GM12878 (cell line): ENCODE measurements at regions not wholly inside any gene's neighbourhood (a gene's known extent, or its start where the extent isn't known, plus 50 kb on each side); places are given as distances from the start of the nearest gene placed in this dataset.

ENCODE experiments used
- BRCA1 ChIP-seq: IDR thresholded peaks from 2 replicates; pipeline ENCODE4 v1.6.1; 2011; ENCODE audit warnings: low read depth, low read length, improper control_type of control experiment
- CEBPB ChIP-seq, 2 experiments: fragments of 150-350 bp in 1 of 2; IDR thresholded peaks; 2 replicates each; pipeline ENCODE4 v1.6.1; 2012 to 2014; ENCODE audit warnings: low read depth in 2 of 2, low read length in 2 of 2, borderline replicate concordance in 1 of 2, inconsistent platforms in 1 of 2
- CHD1 ChIP-seq: IDR thresholded peaks from 2 replicates; pipeline ENCODE4 v1.6.1; 2012; ENCODE audit warnings: low read depth, low read length, improper control_type of control experiment
- ESRRA ChIP-seq: IDR thresholded peaks from 2 replicates; pipeline ENCODE4 v1.6.1; 2012; ENCODE audit warnings: mild to moderate bottlenecking, low read length, improper control_type of control experiment
- EZH2 ChIP-seq: IDR thresholded peaks from 2 replicates; pipeline ENCODE4 v1.6.1; 2012; ENCODE audit warnings: low read depth, mild to moderate bottlenecking, control low read depth, inconsistent platforms, low read length, borderline replicate concordance; ENCODE audit not compliant: control insufficient read depth
- NFYB ChIP-seq: IDR thresholded peaks from 2 replicates; pipeline ENCODE4 v1.6.1; 2011; ENCODE audit warnings: low read depth, mild to moderate bottlenecking, low read length, improper control_type of control experiment, moderate library complexity; ENCODE audit not compliant: insufficient read depth
- POLR2A ChIP-seq: IDR thresholded peaks from 2 replicates; pipeline ENCODE4 v1.6.1; 2011; ENCODE audit warnings: low read depth, mild to moderate bottlenecking, low read length
- RCOR1 ChIP-seq: conservative IDR thresholded peaks from 2 replicates; pipeline ENCODE4 v1.6.1; 2012; ENCODE audit warnings: low read depth, low read length, improper control_type of control experiment
- ZNF592 ChIP-seq: fragments of 450-650 bp; IDR thresholded peaks from 2 replicates; pipeline ENCODE4 v1.6.1; 2017; ENCODE audit warnings: mild to moderate bottlenecking, moderate library complexity

GRCh38 chr1:37305108-37305507 lies 169.3 kb upstream of the ZC3H12A start:
- TF ChIP-seq CEBPB (IDR thresholded peaks at IDR 0.05; ENCODE audit: borderline replicate concordance in 1 of 2, low read depth in 2 of 2, low read length in 2 of 2), result no peak
- TF ChIP-seq ESRRA, result no peak
- no peak for TF ChIP-seq CHD1
- TF ChIP-seq NFYB, result no peak
- no peak for TF ChIP-seq BRCA1
- no peak for TF ChIP-seq POLR2A
- no peak for TF ChIP-seq RCOR1
- TF ChIP-seq ZNF592, result no peak
- no peak for TF ChIP-seq EZH2
